Left ventricle myocardium superior (tissue), 1 donor: ENCODE measurements at regions not wholly inside any gene's neighbourhood (a gene's known extent, or its start where the extent isn't known, plus 50 kb on each side); places are given as distances from the start of the nearest gene placed in this dataset.
"Not testable (repeated sequence)": the region's sequence is repeated elsewhere in the genome, so short reads cannot be mapped to it uniquely, and the experiment has no call there.

Source experiments
- ATAC-seq: fragments of 200-7000 bp; cut with Tn5 transposase; one replicate; pipeline ENCODE4 v1.9.1; 2020; ENCODE audit warnings: mild to moderate bottlenecking, moderate library complexity
- DNase-seq: peaks from one replicate; pipeline ENCODE4 v3.0.0-alpha.2; 2020
- intact Hi-C: fragments of 100-400 bp; cut with micrococcal nuclease; formaldehyde crosslinking; loops from one replicate; pipeline ENCODE4 v1.11.0; 2022
- donor health status: DM: no; HTN: yes; CAD: no; lungs with severe emphysema.

DNA sequence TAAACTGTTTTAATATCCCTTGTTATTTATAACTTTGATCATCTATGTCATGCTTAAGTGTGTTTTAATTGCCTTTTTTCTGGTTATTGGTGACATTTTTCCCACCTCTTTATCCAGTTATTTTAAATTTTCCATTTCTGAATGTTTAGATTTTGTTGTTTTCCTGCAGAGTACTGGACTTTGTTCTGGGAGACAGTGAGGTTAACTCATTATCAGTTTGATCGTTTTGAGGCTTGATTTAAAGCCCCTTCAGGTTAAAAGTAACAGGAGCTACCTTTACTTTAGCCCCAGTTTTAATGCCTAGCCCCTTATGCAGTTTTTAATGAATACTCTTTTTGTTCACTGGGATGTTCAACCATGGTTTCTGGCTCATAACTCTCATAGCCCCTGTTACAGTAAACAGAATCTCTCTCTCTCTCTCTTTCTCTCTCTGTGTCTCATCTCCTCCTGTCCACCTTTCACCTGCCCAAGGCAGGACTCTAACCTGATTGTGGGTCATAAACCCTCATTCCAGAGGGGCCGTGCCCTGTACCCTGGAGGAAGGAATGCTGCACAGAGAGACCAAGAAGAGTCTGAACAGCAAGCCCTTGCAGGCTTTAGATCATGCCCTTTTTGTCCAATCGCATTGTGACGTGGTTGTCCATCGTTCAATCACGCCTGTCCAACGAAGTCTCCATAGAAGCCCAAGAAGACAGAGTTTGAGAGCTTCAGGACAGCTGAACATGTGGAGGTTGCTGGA is 91.8 kb upstream of the WDR72 start:
- DNase-seq (no peak), ATAC-seq (no peak)
- intact Hi-C loops, result no loop called here

DNA sequence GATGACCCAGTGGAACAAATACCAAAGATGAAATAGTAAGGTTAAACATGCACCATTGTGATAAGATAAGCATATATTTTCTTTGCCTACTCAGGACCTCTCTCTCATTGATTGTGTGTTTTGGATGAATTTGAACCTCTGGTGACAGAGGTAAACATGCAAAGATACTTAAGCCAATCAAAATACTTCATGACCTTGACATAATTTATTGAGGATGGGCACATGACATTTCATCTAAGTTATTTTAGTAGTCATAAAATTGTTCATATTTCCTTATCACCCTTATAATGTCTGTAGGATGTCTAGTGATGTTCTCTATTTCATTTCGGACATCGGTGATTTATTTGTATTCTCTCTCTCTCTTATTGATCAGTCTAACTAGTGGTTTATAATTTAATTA is 88.3 kb upstream of the WDR72 start:
- intact Hi-C loops, result no loop called here
- no peak for DNase-seq
- no peak for ATAC-seq

DNA sequence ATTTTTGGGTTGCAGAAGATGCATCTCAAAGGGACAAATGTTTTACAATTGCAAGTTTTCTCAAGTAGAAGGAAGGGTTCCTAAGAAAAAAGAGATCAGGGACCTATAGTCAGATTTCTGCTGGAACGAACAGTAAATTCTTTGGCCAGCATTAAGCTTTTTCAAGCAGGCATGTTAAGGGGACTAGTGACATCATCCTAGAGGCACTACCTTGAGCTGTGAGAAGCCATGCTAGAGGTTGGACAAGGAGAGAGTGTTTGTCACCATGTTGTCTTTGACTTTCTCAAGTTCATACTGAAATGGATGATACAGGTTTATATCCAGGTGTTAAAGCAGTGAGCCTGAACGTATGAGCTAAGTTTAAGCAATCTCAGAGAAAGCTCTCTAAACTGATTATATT is 85.2 kb upstream of the WDR72 start:
- ATAC-seq, result no peak
- no peak for DNase-seq
- intact Hi-C loops, result no loop called here

DNA sequence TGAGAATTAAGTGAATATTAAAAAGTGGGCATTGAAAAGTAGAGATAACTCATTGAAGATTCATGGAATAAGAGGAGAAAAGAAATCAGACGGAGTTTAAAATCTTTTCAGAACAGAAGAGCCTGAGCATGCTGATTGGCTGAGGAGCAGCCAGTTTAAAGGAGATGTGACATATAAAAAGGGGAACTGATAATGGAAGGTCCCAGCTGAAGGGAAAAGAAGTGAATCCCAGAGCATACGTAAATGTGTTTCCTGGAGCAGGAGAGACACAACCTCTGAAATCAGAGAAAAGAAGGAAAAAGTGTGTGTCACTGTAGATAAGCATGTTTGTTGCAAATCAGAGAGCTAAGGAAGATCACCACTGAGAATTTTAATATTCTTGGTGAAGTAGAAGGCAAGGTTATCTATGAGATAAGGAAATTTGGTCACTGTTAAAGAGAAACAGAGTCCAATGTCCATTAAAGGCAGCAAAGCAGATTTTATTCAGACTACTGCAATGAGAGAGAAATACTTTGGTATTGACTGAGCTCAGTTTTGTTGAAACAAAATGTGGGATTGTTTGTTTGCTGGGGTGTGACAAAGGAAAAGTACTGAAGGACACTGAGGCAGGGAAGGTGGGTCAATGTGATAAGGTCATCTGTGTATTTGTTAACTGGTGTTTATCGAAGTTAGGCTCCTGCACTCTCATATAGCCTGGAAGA is 84.6 kb upstream of the WDR72 start:
- intact Hi-C loops, result no loop called here
- DNase-seq (no peak), ATAC-seq (no peak)

DNA sequence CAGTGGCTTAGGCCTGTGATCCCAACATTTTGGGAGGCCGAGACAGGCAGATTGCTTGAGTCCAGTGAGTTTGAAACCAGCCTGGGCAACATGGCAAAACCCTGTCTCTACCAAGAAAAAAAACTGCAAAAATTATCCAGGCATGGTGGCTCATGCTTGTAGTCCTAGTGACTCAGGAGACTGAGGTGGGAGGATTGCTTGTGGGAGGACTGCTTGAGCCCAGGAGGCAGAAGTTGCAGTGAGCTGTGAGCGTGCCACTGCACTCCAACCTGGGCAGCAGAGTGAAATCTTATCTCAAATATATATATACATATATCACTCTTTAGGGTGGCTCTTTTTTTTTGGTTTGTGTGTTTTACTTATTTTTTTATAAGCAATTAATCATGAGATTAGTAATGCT is 83.7 kb upstream of the WDR72 start:
- no peak for DNase-seq
- ATAC-seq, result no peak
- intact Hi-C loops, result no loop called here

DNA sequence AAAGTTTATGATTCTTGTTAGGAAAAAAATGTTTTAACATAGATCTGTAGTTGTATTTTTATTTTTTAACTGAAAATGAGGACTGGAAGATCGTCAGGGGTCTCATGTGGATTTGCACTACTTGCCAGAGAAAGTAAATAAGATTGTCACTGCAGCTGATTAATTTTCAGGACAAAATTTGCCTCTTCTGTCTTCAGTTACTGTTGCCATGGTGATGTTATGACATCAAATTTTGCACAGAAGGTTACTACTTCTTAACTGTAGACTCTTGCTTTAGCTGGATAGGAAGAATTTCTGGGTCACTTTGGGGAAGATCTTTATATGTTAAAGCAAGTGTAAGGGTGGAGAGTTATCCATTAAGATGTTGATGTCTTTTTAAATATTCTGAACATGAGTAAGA is 82.2 kb upstream of the WDR72 start:
- intact Hi-C loops, result no loop called here
- ATAC-seq (no peak), DNase-seq (no peak)

DNA sequence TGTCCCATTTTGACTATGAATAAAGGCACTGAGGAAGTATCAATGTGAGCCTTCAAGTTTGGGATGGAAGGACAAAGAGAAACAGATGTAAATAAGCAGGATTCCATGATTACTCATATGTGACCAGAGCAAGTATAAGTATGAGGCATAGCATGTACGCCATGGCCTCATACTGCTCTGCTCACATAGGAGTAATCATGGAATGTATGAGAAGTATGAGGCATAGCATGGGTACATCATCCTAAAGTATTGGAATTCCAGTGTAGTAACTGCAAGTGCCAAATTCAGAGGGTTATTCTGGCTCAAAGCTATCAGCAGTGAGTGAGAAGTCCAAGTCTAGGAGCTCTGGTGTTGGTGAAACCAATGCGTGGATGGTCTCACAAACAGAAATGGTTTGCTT is 81.2 kb upstream of the WDR72 start:
- ATAC-seq (no peak), DNase-seq (no peak)
- intact Hi-C loops, result no loop called here

DNA sequence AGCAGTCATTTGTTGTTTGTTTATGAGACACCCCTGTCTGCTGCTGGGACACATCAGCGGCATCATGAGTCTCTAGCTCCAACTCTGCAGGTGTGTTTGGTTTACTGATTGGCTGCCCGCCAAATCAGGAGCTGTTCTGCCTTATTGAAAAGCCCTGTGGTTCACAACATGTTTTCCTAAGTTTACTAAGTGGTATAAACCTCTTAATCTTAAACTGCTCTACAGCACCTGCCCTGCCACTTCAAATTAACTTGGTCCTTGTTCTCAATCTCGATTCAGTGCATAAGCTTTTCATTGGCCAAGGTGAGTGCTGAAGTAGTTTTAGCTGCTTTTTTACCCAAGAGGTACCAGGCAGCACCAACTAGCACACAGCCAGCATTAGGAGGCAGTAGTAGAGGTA is 77.8 kb upstream of the WDR72 start:
- ATAC-seq, result no peak
- no peak for DNase-seq
- intact Hi-C loops, result no loop called here

DNA sequence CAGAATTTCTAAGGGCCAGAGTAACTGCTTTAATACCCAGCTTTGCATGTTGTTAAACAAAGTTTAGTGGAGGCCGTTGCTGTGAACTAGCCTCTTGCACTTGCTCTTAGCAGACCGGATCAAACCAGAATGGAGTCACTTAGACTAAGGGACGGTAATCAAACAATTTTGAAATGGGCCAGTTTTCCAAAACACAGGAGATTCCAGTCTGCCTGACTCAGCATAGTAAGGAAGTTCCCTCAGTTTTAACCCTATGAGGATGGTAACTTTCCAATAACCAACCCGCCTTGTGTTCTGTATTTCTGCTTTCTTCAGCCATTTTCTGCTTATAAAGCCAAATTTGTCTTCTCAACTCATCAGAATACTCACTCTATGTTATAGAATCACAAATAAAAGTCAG is 77.2 kb upstream of the WDR72 start:
- intact Hi-C loops, result no loop called here
- no peak for DNase-seq
- no peak for ATAC-seq

DNA sequence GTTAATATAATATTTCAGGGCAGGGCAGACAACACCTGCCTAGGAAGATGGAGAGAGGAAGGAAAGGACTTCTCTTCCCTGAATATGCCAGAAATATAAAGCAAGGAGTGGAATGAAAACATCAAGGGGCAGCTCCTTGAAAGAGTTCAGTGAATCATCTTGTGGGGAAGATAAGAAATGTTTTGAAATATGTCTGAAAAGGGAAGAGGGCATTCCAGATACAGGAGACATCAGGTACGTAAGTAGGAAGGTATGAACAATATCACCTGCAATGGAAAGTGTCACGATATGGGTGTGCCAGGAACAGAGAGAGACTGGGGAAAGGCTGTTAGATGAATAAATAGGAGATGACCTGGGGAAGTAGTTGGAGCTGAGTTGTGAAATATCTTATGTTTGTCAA is 75.8 kb upstream of the WDR72 start:
- ATAC-seq (no peak), DNase-seq (no peak)
- intact Hi-C loops, result no loop called here

DNA sequence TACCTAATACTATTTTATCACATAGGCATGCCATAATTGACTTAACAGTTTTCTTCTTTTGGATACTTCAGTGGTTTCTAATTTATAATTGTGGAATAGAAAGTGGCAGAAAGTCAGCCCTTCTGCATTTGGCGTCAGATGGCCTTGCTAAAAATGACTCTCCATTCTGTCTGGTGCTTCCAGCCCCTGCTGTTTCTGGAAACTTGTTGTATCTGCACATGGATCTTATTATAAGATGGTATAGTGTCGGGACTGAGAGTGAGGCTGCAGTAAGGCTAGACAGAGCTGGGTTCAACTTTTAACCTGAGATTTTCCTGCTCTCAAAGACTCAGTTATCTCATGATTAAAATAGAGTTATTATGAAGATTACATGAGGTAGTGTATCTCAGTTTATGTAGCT is 74.8 kb upstream of the WDR72 start:
- ATAC-seq, result no peak
- intact Hi-C loops, result no loop called here
- DNase-seq, result no peak

DNA sequence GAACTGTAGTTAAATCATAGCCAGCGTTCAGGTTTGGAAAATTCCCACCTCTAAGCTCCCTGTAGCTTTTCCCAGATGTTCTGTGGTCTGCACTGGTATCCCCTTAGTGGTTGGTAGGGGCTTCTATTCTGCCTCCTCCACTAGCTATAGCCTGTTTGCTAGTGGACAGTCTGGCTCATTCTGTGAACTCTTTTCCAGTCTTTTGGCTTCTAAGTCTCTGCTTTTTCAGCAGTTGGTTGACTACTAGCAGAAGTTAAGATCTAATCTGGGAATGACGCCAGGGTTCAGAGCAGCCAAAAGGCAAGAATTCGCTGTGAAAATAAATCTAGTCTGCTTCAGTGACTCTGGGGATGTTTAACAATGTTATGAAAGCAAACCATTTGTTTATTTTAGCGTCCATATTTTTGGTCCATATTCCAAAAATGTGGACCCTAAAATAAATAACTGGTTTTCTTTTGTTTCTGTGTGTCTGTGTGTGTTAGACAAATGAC is 73.7 kb upstream of the WDR72 start:
- ATAC-seq, result peak; percentile 84
- DNase-seq, result no peak
- intact Hi-C loops, result no loop called here

DNA sequence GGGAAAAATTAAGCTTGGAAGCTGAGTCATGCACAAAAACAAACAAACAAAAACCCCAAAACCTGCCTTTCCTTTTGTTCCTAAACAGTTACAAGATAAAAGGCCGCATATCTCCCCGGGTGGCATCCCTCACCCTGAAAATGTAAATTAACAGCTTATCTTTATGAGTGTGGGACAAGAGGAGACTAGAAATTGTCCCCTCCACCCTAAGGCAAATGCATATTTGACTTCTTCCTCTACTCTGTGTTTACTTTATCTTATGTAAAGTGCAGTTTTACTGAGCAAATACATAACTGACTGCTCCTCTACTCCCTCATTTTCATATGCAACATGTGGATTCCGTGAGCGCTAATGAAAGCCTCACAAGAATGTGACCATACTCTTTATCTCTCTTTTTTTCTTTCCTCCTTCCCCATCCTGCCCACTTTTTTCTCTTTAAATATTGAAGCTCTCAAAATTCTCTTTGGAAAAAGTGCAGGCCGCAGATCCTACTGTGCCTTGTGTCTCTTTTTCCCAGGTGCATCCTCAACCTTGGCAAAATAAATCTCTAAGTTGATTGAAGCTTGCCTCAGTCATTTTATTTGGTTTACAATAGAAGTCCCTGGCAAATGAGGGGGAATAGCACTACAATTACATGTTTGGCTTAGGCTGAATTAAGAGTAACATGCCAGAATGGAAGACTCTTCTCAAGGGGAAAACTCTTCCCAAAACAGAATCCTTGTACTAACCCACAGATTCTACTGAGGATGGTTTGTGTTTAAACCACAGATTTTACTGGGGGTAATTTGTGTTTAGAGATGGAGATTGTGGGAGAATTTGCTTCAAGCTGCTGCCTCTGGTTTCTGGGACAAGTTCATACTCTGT is 72.7 kb upstream of the WDR72 start:
- DNase-seq (no peak), ATAC-seq (peak; percentile 65)
- intact Hi-C loops, result no loop called here

DNA sequence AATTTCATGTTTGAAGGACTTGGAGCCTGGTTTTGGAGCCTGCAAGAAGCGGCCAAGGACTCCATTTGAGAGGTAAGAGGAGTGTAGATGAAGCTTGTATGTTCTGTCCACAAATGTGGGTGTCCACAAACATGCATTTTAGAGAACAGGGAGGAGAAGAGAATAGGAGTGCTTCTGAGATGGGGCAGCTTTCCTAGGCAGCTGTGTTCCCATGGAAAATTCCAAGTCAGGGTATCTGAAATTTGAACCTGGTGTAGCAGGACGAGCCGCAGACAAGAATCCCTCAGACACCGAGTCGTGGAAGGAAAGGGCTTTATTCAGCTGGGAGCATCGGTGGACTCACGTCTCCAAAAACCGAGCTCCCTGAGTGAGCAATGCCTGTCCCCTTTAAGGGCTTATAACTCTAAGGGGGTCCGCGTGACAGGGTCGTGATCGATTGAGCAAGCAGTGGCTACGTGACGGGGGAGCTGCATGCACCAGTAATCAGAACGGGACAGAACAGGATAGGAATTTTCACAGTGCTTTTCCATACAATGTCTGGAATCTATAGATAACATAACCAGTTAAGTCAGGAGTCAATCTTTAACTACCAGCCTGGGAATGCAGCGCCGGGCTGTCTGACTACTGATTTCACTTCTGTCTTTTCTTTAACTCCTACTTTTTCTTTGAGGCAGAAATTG is 71.4 kb upstream of the WDR72 start:
- DNase-seq, result no peak
- no peak for ATAC-seq
- intact Hi-C loops, result no loop called here

DNA sequence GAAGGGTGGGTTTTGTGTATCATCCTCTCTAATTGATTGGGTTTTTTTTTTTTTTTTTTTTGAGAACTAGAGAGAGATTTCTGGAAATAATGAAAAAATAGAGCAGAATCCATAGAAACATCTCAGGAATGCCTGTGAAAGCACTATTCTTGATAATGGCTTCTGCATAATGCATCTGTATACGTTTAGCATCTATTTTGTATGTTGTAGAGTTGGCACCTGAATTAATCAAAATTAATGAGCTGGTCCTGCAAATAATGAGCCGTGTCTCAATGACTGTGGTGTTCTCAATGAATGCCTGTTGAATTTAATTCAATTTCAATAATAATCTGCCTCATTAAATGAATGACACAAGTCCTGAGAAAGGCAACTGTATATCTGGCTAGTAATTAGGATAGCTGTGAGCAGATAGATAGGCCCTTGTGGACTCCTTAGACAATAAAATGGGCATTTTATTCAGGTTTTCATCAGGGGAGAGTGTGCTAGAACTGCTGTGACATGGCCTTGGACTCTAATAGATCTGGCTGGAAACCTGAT is 70.5 kb upstream of the WDR72 start:
- intact Hi-C loops, result no loop called here

DNA sequence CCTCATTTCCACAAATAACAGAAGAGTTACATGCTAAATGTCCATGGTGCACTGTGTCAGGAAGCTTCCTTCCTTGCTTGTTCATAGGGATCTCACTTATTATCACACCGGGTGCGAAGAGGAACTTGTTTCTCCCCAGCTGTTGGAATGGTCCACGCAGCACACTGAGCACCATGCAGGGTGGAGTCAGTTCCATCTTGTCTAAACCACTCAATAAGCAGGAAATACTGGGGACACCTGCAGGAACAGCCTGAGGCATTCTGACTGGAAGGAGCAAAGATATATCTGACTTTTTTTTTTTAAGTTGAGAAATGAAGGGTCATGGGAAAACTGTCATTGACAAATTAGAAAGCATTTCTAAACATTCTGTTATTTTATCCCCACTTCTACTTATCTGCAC is 70.0 kb upstream of the WDR72 start:
- intact Hi-C loops, result no loop called here
- DNase-seq (no peak), ATAC-seq (no peak)

More for the DNA sequence above, 70.5 kb upstream of the WDR72 start:
- ATAC-seq, result no peak
- DNase-seq, result no peak

DNA sequence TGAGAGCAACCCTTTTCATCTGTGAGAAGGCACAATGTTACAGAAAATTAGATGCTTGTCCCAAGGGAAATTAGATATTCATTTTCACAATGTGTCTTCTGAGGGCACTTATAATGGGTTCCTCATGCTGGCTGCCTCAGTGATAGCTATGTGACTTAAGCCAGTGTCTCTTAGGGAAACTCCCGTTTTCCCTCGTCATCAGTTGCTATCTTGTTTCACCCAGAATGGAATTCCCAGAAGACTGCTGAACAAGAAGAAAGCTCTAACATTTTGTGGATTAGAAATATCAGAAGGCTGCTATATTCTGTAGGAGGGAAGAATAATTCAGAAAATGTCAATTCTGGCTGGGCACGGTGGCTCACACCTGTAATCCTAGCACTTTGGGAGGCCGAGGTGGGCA is 67.9 kb upstream of the WDR72 start:
- DNase-seq, result no peak
- intact Hi-C loops, result no loop called here
- ATAC-seq, result no peak

DNA sequence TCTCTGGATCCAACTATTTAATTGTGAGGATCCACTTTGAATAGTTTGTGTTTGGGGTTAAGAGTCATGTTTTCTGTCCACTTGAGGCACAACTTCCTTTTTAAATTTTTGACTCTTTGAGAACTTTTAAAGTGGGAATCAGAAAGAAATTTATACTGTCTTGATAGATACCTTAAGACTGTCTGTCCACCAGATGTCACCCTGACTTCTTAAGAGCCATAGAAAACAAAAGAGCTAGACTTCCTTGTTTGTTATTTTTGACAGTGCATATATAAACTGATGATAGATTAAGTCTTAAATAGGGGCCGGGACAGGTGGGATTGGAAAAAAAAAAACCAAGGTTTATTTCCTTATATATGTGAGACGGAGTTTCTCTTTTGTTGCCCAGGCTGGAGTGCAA is 52.1 kb upstream of the WDR72 start:
- intact Hi-C loops, result no loop called here
- no peak for ATAC-seq

DNA sequence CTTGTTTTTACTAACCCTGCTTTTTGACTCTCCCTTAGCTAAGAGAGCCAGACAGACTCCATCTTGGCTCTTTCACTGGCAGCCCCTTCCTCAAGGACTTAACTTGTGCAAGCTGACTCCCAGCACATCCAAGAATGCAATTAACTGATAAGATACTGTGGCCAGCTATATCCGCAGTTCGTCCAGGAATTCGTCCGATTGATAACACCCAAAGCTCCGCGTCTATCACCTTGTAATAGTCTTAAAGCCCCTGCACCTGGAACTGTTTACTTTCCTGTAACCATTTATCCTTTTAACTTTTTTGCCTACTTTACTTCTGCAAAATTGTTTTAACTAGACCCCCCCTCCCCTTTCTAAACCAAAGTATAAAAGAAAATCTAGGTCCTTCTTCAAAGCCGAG is 50.8 kb upstream of the WDR72 start:
- ATAC-seq, DNase-seq, intact Hi-C loops: not testable (repeated sequence)

More for the DNA sequence above, 52.1 kb upstream of the WDR72 start:
- DNase-seq, result no peak
